Breast epithelium (tissue), 3 donors: ENCODE measurements at regions not wholly inside any gene's neighbourhood (a gene's known extent, or its start where the extent isn't known, plus 50 kb on each side); places are given as distances from the start of the nearest gene placed in this dataset.

ENCODE experiments used
- POLR2A ChIP-seq: fragments of 450-650 bp; IDR thresholded peaks from one replicate; pipeline ENCODE4 v1.6.1; 2016; ENCODE audit warnings: antibody characterized with exemption, mild to moderate bottlenecking, moderate library complexity
- POLR2AphosphoS5 ChIP-seq, 3 donors: sonication (generic); formaldehyde crosslinking; IDR thresholded peaks; one replicate each; pipeline ENCODE4 v1.6.1; 2017; ENCODE audit warnings: antibody characterized with exemption in 3 of 3

GRCh38 chr4:79609817-79610216 is 201.8 kb upstream of the GK2 start:
- TF ChIP-seq POLR2AphosphoS5 (IDR thresholded peaks at IDR 0.05) (no peak), POLR2A (no peak)
